HEK293 (cell line): ENCODE measurements at regions not wholly inside any gene's neighbourhood (a gene's known extent, or its start where the extent isn't known, plus 50 kb on each side); places are given as distances from the start of the nearest gene placed in this dataset.

Source experiments
- CTCF ChIA-PET: fragments of 350-600 bp; formaldehyde crosslinking; extraction: SDS; loops from one replicate; lab custom pipeline; 2021; ENCODE audit warnings: antibody characterized with exemption; lab: Yijun Ruan, JAX
- POLR2A ChIA-PET: fragments of 300-600 bp; formaldehyde crosslinking; extraction: SDS; loops from one replicate; lab custom pipeline; 2020; ENCODE audit warnings: antibody characterized with exemption, inconsistent platforms; lab: Yijun Ruan, JAX
- H3K27ac ChIP-seq: fragments of 200-500 bp; sonication (Bioruptor generic); 2 replicates; pipeline ENCODE4 v1.5.1; 2014; ENCODE audit warnings: low read depth, low read length, control low read depth, inconsistent platforms; ENCODE audit errors: extremely low read depth
- H3K36me3 ChIP-seq, 2 experiments: fragments of 200-500 bp in 1 of 2; sonication (Bioruptor generic) in 1 of 2; 1 replicate in 1 of 2; 2 replicates in 1 of 2; pipeline ENCODE4 v1.5.1; 2014 to 2017; ENCODE audit warnings: inconsistent platforms in 2 of 2, low read length in 2 of 2; ENCODE audit not compliant: control insufficient read depth in 2 of 2, insufficient read depth in 1 of 2
- H3K4me1 ChIP-seq: fragments of 200-500 bp; sonication (Bioruptor generic); 2 replicates; pipeline ENCODE4 v1.5.1; 2014; ENCODE audit warnings: mild to moderate bottlenecking, low read length, inconsistent platforms; ENCODE audit not compliant: control insufficient read depth, insufficient read depth
- H3K4me3 ChIP-seq: 2 replicates; pipeline ENCODE4 v1.5.1; 2011; ENCODE audit warnings: low read depth, mild to moderate bottlenecking, control low read depth, low read length, moderate library complexity
- H3K9me3 ChIP-seq: fragments of 200-500 bp; sonication (Bioruptor generic); 2 replicates; pipeline ENCODE4 v1.5.1; 2014; ENCODE audit warnings: low read depth, low read length, inconsistent platforms; ENCODE audit not compliant: control insufficient read depth, insufficient read depth
- GLI2 ChIP-seq: fragments of 450-650 bp; formaldehyde crosslinking; IDR thresholded peaks from 2 replicates; pipeline ENCODE4; 2017; ENCODE audit warnings: missing biosample characterization, missing genetic modification characterization, low read depth, borderline replicate concordance
- GLIS2 ChIP-seq: fragments of 450-650 bp; formaldehyde crosslinking; IDR thresholded peaks from 2 replicates; pipeline ENCODE4 v1.5.1; 2016; ENCODE audit warnings: missing biosample characterization, missing genetic modification characterization
- HOXC10 ChIP-seq: sonication (generic); formaldehyde crosslinking; IDR thresholded peaks from 2 replicates; pipeline ENCODE4 v1.8.1; 2023; ENCODE audit warnings: mild to moderate bottlenecking, missing genetic modification reagents
- IKZF3 ChIP-seq: fragments of 450-650 bp; IDR thresholded peaks from 2 replicates; pipeline ENCODE4 v1.5.0; 2018; ENCODE audit warnings: missing biosample characterization, mild to moderate bottlenecking, missing genetic modification characterization, moderate library complexity
- KLF16 ChIP-seq: fragments of 450-650 bp; formaldehyde crosslinking; IDR thresholded peaks from 2 replicates; pipeline ENCODE4 v1.5.1; 2017; ENCODE audit warnings: missing biosample characterization, missing genetic modification characterization
- OSR2 ChIP-seq: fragments of 450-650 bp; formaldehyde crosslinking; IDR thresholded peaks from 2 replicates; pipeline ENCODE4 v1.5.1; 2016; ENCODE audit warnings: missing biosample characterization, missing genetic modification characterization
- PRDM1 ChIP-seq: fragments of 450-650 bp; formaldehyde crosslinking; IDR thresholded peaks from 2 replicates; pipeline ENCODE4; 2016; ENCODE audit warnings: missing biosample characterization, missing genetic modification characterization
- TCF7L2 ChIP-seq: IDR thresholded peaks from 2 replicates; pipeline ENCODE4 v1.6.1; 2011; ENCODE audit warnings: low read depth, mild to moderate bottlenecking, inconsistent platforms, low read length, moderate library complexity, borderline replicate concordance
- ZBTB17 ChIP-seq: fragments of 450-650 bp; formaldehyde crosslinking; IDR thresholded peaks from 2 replicates; pipeline ENCODE4 v1.5.1; 2016; ENCODE audit warnings: missing biosample characterization, missing genetic modification characterization
- ZFP37 ChIP-seq: fragments of 450-650 bp; formaldehyde crosslinking; IDR thresholded peaks from 2 replicates; pipeline ENCODE4 v1.5.1; 2016; ENCODE audit warnings: missing biosample characterization, missing genetic modification characterization
- ZIC2 ChIP-seq: fragments of 450-650 bp; formaldehyde crosslinking; IDR thresholded peaks from 2 replicates; pipeline ENCODE4 v1.5.1; 2016; ENCODE audit warnings: missing biosample characterization, missing genetic modification characterization
- ZNF112 ChIP-seq: fragments of 450-650 bp; formaldehyde crosslinking; IDR thresholded peaks from 2 replicates; pipeline ENCODE4 v1.5.0; 2017; ENCODE audit warnings: missing biosample characterization, missing genetic modification characterization
- ZNF138 ChIP-seq: fragments of 450-650 bp; formaldehyde crosslinking; IDR thresholded peaks from 2 replicates; pipeline ENCODE4 v1.5.1; 2016; ENCODE audit warnings: missing biosample characterization, missing genetic modification characterization, borderline replicate concordance
- ZNF140 ChIP-seq: fragments of 450-650 bp; formaldehyde crosslinking; IDR thresholded peaks from 2 replicates; pipeline ENCODE4 v1.5.1; 2016; ENCODE audit warnings: missing biosample characterization, missing genetic modification characterization
- ZNF157 ChIP-seq: fragments of 450-650 bp; formaldehyde crosslinking; IDR thresholded peaks from 2 replicates; pipeline ENCODE4 v1.5.1; 2016; ENCODE audit warnings: missing biosample characterization, missing genetic modification characterization
- ZNF239 ChIP-seq: fragments of 450-650 bp; formaldehyde crosslinking; IDR thresholded peaks from 2 replicates; pipeline ENCODE4 v1.5.1; 2016; ENCODE audit warnings: missing biosample characterization, missing genetic modification characterization
- ZNF350 ChIP-seq: fragments of 450-650 bp; formaldehyde crosslinking; IDR thresholded peaks from 2 replicates; pipeline ENCODE4 v1.5.0; 2017; ENCODE audit warnings: missing biosample characterization, mild to moderate bottlenecking, missing genetic modification characterization
- ZNF555 ChIP-seq: fragments of 450-650 bp; formaldehyde crosslinking; conservative IDR thresholded peaks from 2 replicates; pipeline ENCODE4 v1.5.1; 2017; ENCODE audit warnings: missing biosample characterization, mild to moderate bottlenecking, missing genetic modification characterization, inconsistent platforms
- ZNF624 ChIP-seq: fragments of 450-650 bp; formaldehyde crosslinking; IDR thresholded peaks from 2 replicates; pipeline ENCODE4 v1.5.1; 2017; ENCODE audit warnings: missing biosample characterization, missing genetic modification characterization
- ZNF626 ChIP-seq: fragments of 450-650 bp; sonication (Bioruptor Pico); formaldehyde crosslinking; IDR thresholded peaks from 2 replicates; pipeline ENCODE4 v1.5.1; 2018; ENCODE audit warnings: missing biosample characterization, missing genetic modification characterization, inconsistent platforms
- ZNF658 ChIP-seq: fragments of 450-650 bp; formaldehyde crosslinking; IDR thresholded peaks from 2 replicates; pipeline ENCODE4; 2016; ENCODE audit warnings: missing biosample characterization, missing genetic modification characterization
- ZNF664 ChIP-seq: fragments of 450-650 bp; formaldehyde crosslinking; IDR thresholded peaks from 2 replicates; pipeline ENCODE4 v1.5.1; 2016; ENCODE audit warnings: missing biosample characterization, missing genetic modification characterization
- ZNF701 ChIP-seq: fragments of 450-650 bp; formaldehyde crosslinking; IDR thresholded peaks from 2 replicates; pipeline ENCODE4 v1.5.1; 2016; ENCODE audit warnings: missing biosample characterization, missing genetic modification characterization
- TF ChIP-seq, protein P1 (sequence below): fragments of 450-650 bp; formaldehyde crosslinking; IDR thresholded peaks from 2 replicates; pipeline ENCODE4 v1.5.1; 2016; ENCODE audit warnings: missing biosample characterization, missing genetic modification characterization
- TF ChIP-seq, protein P2 (sequence below): fragments of 450-650 bp; formaldehyde crosslinking; IDR thresholded peaks from 2 replicates; pipeline ENCODE4 v1.5.1; 2017; ENCODE audit warnings: missing biosample characterization, missing genetic modification characterization
- TF ChIP-seq, protein P3 (sequence below): fragments of 450-650 bp; formaldehyde crosslinking; IDR thresholded peaks from 2 replicates; pipeline ENCODE4; 2016; ENCODE audit warnings: missing biosample characterization, missing genetic modification characterization
- TF ChIP-seq, protein P4 (sequence below): fragments of 450-650 bp; formaldehyde crosslinking; IDR thresholded peaks from 2 replicates; pipeline ENCODE4 v1.5.1; 2016; ENCODE audit warnings: missing biosample characterization, missing genetic modification characterization
- TF ChIP-seq, protein P5 (sequence below): fragments of 450-650 bp; formaldehyde crosslinking; IDR thresholded peaks from 2 replicates; pipeline ENCODE4 v1.5.1; 2016; ENCODE audit warnings: missing biosample characterization, missing genetic modification characterization

DNA sequence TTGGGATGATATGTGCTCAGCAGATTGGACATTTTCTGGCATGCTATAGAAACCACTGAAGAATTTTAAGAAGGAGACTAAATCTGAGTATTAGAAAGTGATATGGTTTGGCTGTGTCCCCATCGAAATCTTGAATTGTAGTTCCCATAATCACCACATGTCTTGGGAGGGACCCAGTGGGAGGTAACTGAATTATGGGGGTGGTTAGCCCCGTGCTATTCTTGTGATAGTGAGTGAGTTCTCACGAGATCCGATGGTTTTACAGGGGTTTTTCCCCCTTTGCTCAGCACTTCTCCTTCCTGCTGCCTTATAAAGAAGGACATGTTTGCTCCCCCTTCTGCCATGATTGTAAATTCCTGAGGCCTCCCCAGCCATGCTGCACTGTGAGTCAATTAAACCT is 535.9 kb upstream of the VRK2 start:
- Histone ChIP-seq H3K4me1 (no peaks in the 10 kb centered on the region), H3K9me3 (no peaks in the 10 kb centered on the region), H3K4me3 (no peak overlapping the region), H3K27ac (no peak overlapping the region), H3K36me3 (no peaks in the 10 kb centered on the region)
- TF ChIP-seq ZBTB17 (tag by site-specific recombination) (no peak), ZNF658 (tag by site-specific recombination) (no peak), GLIS2 (tag by site-specific recombination) (no peak), GLI2 (no peak), ZNF138 (no peak), ZNF664 (tag by site-specific recombination) (no peak), ZNF112 (no peak), ZNF140 (no peak), ZNF239 (tag by site-specific recombination) (no peak), ZNF701 (tag by site-specific recombination) (no peak), TCF7L2 (no peak), ZNF555 (no peak), PRDM1 (tag by site-specific recombination) (no peak), OSR2 (tag by site-specific recombination) (no peak)
- TF ChIP-seq, protein P1, sequence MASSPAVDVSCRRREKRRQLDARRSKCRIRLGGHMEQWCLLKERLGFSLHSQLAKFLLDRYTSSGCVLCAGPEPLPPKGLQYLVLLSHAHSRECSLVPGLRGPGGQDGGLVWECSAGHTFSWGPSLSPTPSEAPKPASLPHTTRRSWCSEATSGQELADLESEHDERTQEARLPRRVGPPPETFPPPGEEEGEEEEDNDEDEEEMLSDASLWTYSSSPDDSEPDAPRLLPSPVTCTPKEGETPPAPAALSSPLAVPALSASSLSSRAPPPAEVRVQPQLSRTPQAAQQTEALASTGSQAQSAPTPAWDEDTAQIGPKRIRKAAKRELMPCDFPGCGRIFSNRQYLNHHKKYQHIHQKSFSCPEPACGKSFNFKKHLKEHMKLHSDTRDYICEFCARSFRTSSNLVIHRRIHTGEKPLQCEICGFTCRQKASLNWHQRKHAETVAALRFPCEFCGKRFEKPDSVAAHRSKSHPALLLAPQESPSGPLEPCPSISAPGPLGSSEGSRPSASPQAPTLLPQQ (tag by site-specific recombination): no peak
- TF ChIP-seq, protein P2, sequence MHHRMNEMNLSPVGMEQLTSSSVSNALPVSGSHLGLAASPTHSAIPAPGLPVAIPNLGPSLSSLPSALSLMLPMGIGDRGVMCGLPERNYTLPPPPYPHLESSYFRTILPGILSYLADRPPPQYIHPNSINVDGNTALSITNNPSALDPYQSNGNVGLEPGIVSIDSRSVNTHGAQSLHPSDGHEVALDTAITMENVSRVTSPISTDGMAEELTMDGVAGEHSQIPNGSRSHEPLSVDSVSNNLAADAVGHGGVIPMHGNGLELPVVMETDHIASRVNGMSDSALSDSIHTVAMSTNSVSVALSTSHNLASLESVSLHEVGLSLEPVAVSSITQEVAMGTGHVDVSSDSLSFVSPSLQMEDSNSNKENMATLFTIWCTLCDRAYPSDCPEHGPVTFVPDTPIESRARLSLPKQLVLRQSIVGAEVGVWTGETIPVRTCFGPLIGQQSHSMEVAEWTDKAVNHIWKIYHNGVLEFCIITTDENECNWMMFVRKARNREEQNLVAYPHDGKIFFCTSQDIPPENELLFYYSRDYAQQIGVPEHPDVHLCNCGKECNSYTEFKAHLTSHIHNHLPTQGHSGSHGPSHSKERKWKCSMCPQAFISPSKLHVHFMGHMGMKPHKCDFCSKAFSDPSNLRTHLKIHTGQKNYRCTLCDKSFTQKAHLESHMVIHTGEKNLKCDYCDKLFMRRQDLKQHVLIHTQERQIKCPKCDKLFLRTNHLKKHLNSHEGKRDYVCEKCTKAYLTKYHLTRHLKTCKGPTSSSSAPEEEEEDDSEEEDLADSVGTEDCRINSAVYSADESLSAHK: no peak
- ChIA-PET POLR2A (no interaction called here), CTCF (no interaction called here)

DNA sequence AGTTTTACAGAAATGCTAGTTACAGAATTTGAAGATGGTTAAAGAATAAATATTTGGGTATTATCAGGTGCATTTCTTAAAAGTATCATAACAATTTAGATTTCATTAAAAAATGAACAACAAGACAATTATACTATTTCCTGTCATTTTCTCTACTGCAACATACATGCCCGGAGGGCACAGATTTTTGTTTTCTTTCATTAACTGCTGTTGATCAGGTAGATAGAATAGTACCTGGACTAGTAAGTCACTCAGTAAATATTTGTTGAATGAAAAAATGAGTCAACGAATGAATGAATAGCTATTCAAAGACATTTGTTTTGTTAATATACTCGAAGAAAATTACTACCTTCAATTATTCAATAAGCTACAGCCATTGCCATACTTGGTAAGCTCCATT is 531.2 kb upstream of the VRK2 start:
- no peak overlapping the region for H3K27ac ChIP-seq
- no peaks in the 10 kb centered on the region for H3K9me3 ChIP-seq
- H3K4me1 ChIP-seq: no peaks in the 10 kb centered on the region
- CTCF ChIA-PET: interaction anchor here (0.5 to 1.5 kb wide), 6 partner anchors 18 to 1797 kb away, joined by 3 to 8 read pairs (median 4); partner anchors contain the start of gene CCDC85A
- no peak overlapping the region for H3K4me3 ChIP-seq
- H3K36me3 ChIP-seq: no peaks in the 10 kb centered on the region
- POLR2A ChIA-PET: no interaction called here
- TF ChIP-seq, protein P3, sequence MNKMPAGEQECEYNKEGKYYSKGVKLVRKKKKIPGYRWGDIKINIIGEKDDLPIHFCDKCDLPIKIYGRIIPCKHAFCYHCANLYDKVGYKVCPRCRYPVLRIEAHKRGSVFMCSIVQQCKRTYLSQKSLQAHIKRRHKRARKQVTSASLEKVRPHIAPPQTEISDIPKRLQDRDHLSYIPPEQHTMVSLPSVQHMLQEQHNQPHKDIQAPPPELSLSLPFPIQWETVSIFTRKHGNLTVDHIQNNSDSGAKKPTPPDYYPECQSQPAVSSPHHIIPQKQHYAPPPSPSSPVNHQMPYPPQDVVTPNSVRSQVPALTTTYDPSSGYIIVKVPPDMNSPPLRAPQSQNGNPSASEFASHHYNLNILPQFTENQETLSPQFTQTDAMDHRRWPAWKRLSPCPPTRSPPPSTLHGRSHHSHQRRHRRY (tag by site-specific recombination): no peak
- TF ChIP-seq OSR2 (tag by site-specific recombination): no peak
- no peak for TF ChIP-seq ZNF626
- TF ChIP-seq IKZF3 (tag by site-specific recombination): no peak
- no peak for TF ChIP-seq ZFP37
- TF ChIP-seq ZNF157 (tag by site-specific recombination): no peak
- no peak for TF ChIP-seq ZIC2 (tag by site-specific recombination)
- no peak for TF ChIP-seq KLF16
- no peak for TF ChIP-seq HOXC10 (CRISPR knock-in tag)
- no peak for TF ChIP-seq ZNF624 (tag by site-specific recombination)
- TF ChIP-seq, protein P4, sequence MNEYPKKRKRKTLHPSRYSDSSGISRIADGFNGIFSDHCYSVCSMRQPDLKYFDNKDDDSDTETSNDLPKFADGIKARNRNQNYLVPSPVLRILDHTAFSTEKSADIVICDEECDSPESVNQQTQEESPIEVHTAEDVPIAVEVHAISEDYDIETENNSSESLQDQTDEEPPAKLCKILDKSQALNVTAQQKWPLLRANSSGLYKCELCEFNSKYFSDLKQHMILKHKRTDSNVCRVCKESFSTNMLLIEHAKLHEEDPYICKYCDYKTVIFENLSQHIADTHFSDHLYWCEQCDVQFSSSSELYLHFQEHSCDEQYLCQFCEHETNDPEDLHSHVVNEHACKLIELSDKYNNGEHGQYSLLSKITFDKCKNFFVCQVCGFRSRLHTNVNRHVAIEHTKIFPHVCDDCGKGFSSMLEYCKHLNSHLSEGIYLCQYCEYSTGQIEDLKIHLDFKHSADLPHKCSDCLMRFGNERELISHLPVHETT (tag by site-specific recombination): no peak
- no peak for TF ChIP-seq ZNF350 (tag by site-specific recombination)
- TF ChIP-seq, protein P2: no peak
- TF ChIP-seq, protein P5, sequence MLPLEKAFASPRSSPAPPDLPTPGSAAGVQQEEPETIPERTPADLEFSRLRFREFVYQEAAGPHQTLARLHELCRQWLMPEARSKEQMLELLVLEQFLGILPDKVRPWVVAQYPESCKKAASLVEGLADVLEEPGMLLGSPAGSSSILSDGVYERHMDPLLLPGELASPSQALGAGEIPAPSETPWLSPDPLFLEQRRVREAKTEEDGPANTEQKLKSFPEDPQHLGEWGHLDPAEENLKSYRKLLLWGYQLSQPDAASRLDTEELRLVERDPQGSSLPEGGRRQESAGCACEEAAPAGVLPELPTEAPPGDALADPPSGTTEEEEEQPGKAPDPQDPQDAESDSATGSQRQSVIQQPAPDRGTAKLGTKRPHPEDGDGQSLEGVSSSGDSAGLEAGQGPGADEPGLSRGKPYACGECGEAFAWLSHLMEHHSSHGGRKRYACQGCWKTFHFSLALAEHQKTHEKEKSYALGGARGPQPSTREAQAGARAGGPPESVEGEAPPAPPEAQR (tag by site-specific recombination): no peak
